Brain microvascular endothelial cell (primary cell): ENCODE measurements at regions not wholly inside any gene's neighbourhood (a gene's known extent, or its start where the extent isn't known, plus 50 kb on each side); places are given as distances from the start of the nearest gene placed in this dataset.
A peak's percentile ranks its signal among the peaks of the same experiment; 100 is the strongest.

ENCODE experiments used
- DNase-seq: peaks from one replicate; pipeline ENCODE4 v3.0.0-alpha.2; 2020
- H3K27ac ChIP-seq: fragments of 250-450 bp; sonication (Bioruptor Pico); 2 replicates; pipeline ENCODE4 v1.5.1; 2020; ENCODE audit warnings: mild to moderate bottlenecking, moderate library complexity
- H3K27me3 ChIP-seq: fragments of 250-450 bp; sonication (Bioruptor Pico); replicated peaks from 2 replicates; pipeline ENCODE4 v1.5.1; 2020; ENCODE audit warnings: mild to moderate bottlenecking
- H3K36me3 ChIP-seq: fragments of 250-450 bp; sonication (Bioruptor Pico); replicated peaks from 2 replicates; pipeline ENCODE4 v1.5.1; 2020; ENCODE audit warnings: mild to moderate bottlenecking
- H3K4me3 ChIP-seq: 2 replicates; pipeline ENCODE4 v1.5.1; 2011; ENCODE audit warnings: low read depth, mild to moderate bottlenecking, control low read depth, low read length, moderate library complexity
- CTCF ChIP-seq: IDR thresholded peaks from 2 replicates; pipeline ENCODE4 v1.5.1; 2011; ENCODE audit warnings: low read depth, mild to moderate bottlenecking, moderate library complexity, low read length, control low read depth, inconsistent platforms; ENCODE audit errors: missing control alignments
- in situ Hi-C: cut with HindIII; loops from 2 replicates; pipeline ENCODE4 v1.10.0; 2017; ENCODE audit warnings: low sequenced_read_pairs, low pct_ligation_motif_present

DNA sequence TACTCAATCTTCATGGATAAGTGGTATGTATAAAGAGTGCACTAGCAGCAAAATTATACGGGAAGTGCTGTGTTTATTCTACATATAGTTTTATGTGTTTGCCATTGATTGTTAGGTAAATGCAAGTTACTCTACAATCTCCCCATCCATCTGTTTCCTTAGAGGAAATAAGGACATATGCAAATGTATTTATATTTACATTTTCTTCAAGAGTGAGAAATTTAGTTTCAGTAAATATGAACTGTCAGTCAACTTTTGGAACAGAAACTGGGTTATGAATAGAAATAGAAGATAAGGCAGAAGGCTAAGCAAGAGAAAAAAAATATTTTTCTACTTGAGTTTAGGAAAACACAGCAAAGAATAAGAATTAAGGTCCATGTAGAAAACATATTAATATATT lies 176.1 kb upstream of the KLHL1 start:
- Histone ChIP-seq H3K36me3 (no peaks in the 10 kb centered on the region), H3K27me3 (no peaks in the 10 kb centered on the region), H3K4me3 (no peak overlapping the region), H3K27ac (no peak overlapping the region)
- in situ Hi-C loops, result no loop called here
- no peak for DNase-seq
- TF ChIP-seq CTCF, result no peak

- no peak overlapping the region for H3K27ac ChIP-seq
- DNase-seq, result no peak
- in situ Hi-C loops, result no loop called here
- H3K36me3 ChIP-seq, result no peaks in the 10 kb centered on the region
- H3K4me3 ChIP-seq, result no peak overlapping the region
- no peak for TF ChIP-seq CTCF
- H3K27me3 ChIP-seq, result no peaks in the 10 kb centered on the region
These were observed 167.6 kb upstream of the KLHL1 start for GRCh38 chr13:70275841-70276240.

GRCh38 chr13:70255406-70255991 lies 147.2 kb upstream of the KLHL1 start:
- Histone ChIP-seq H3K4me3 (no peak overlapping the region), H3K27me3 (no peaks in the 10 kb centered on the region), H3K36me3 (no peaks in the 10 kb centered on the region), H3K27ac (no peak overlapping the region)
- no peak for DNase-seq
- in situ Hi-C loops, result no loop called here
- TF ChIP-seq CTCF, result no peak

- no peaks in the 10 kb centered on the region for H3K36me3 ChIP-seq
- no peak overlapping the region for H3K4me3 ChIP-seq
- H3K27ac ChIP-seq, result no peak overlapping the region
- no peak for TF ChIP-seq CTCF
- H3K27me3 ChIP-seq, result no peaks in the 10 kb centered on the region
- in situ Hi-C loops, result no loop called here
- peak; percentile 46 for DNase-seq
These were observed 145.6 kb upstream of the KLHL1 start for GRCh38 chr13:70253834-70254233.

DNA sequence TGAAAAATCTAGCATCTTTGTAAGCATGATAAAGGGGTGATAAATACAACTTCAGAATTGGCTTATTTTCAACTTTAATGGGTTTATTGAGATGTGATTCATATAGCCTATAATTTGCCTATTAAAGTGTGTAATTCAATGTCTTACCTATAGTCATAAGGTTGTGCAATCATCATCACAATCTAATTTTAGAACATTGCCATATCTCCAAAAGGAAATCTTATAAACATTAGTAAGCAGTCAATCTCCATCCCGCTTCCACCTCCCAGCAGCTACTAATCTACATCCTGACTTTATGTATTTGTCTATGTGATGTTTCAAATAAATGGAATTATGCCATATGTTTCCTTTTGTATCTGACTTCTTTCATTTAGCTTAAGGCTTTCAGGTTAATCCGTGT lies 145.2 kb upstream of the KLHL1 start:
- Histone ChIP-seq H3K36me3 (no peaks in the 10 kb centered on the region), H3K27me3 (no peaks in the 10 kb centered on the region), H3K27ac (no peak overlapping the region), H3K4me3 (no peak overlapping the region)
- no peak for TF ChIP-seq CTCF
- DNase-seq, result peak; percentile 1
- in situ Hi-C loops, result no loop called here

DNA sequence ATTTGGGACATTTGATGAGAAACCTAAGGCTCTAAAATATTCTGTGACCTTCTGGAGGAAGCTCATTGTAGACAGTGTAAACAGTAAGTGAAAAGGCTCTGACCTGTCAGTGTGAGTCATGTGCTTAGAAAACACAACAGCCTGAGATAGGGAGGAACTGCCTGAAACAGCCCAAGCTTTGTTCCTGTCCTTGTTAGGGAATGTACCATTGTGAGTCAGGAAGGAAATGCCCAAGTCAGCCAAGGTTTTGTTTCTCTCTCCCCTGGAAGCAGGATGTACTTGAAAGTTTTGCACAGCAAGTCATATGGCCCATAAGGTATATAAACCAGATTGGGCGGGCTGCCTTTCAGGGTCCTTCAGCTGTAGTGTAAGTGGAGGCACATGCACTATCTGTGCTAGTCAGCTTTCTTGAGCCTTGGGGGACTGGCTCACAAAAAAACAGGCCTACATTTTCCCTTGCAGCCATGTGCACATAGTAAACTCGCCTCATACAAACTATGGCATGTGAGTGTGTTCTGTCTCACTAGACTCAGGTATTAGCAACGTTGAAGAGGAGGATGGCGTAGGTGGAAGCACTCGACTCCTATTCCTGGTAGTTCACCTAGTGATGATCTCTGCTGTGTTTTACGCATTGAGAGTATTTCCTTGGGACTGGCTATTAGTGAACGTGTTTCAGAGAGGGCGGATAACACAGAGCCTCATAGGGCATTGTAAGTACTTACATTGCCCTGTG lies 141.2 kb upstream of the KLHL1 start:
- Histone ChIP-seq H3K36me3 (no peaks in the 10 kb centered on the region), H3K27me3 (no peaks in the 10 kb centered on the region), H3K27ac (peak overlapping the region; percentile 53), H3K4me3 (no peak overlapping the region)
- in situ Hi-C loops, result no loop called here
- no peak for TF ChIP-seq CTCF
- DNase-seq, result peak; percentile 88
